AG04450 (cell line): ENCODE measurements at regions not wholly inside any gene's neighbourhood (a gene's known extent, or its start where the extent isn't known, plus 50 kb on each side); places are given as distances from the start of the nearest gene placed in this dataset.

Source experiments
- CTCF ChIA-PET: fragments of 300-600, 350-600 bp; formaldehyde crosslinking; extraction: SDS; loops from one replicate; lab custom pipeline; 2022; ENCODE audit warnings: antibody characterized with exemption, inconsistent platforms; lab: Charles Lee
- POLR2A ChIA-PET: fragments of 350-600 bp; formaldehyde crosslinking; extraction: SDS; loops from one replicate; lab custom pipeline; 2021; ENCODE audit warnings: antibody characterized with exemption, inconsistent platforms; lab: Yijun Ruan, JAX
- DNase-seq: peaks from one replicate; pipeline ENCODE4 v3.0.0-alpha.2; 2011; ENCODE audit warnings: low read depth, low spot score
- H3K27ac ChIP-seq: one replicate; pipeline ENCODE4 v1.5.1; 2012; ENCODE audit warnings: low read depth, low read length, control low read depth
- H3K27me3 ChIP-seq: one replicate; pipeline ENCODE4 v1.6.0; 2012; ENCODE audit warnings: low read length; ENCODE audit not compliant: control insufficient read depth, insufficient read depth
- H3K4me3 ChIP-seq: 2 replicates; pipeline ENCODE4 v1.5.1; 2011; ENCODE audit warnings: mild to moderate bottlenecking, low read depth, low read length, control low read depth
- H3K9me3 ChIP-seq: 2 replicates; pipeline ENCODE4 v1.5.1; 2012; ENCODE audit warnings: low read length; ENCODE audit not compliant: control insufficient read depth, insufficient read depth
- CTCF ChIP-seq: IDR thresholded peaks from 2 replicates; pipeline ENCODE4 v1.5.1; 2011; ENCODE audit warnings: low read depth, low read length, control low read depth, inconsistent platforms

GRCh38 chr3:34407281-34407680 is 608.9 kb downstream of the PDCD6IP start:
- TF ChIP-seq CTCF: no peak
- Histone ChIP-seq H3K4me3 (no peak overlapping the region), H3K27ac (no peak overlapping the region), H3K9me3 (no peaks in the 10 kb centered on the region), H3K27me3 (no peaks in the 10 kb centered on the region)
- ChIA-PET CTCF (no interaction called here), POLR2A (no interaction called here)
- no peak for DNase-seq

GRCh38 chr3:34408088-34408487 is 609.7 kb downstream of the PDCD6IP start:
- H3K9me3 ChIP-seq: no peaks in the 10 kb centered on the region
- ChIA-PET CTCF (no interaction called here), POLR2A (no interaction called here)
- no peaks in the 10 kb centered on the region for H3K27me3 ChIP-seq
- TF ChIP-seq CTCF: no peak
- H3K4me3 ChIP-seq: no peak overlapping the region
- DNase-seq: no peak
- no peak overlapping the region for H3K27ac ChIP-seq

- Histone ChIP-seq H3K9me3 (no peaks in the 10 kb centered on the region), H3K27me3 (no peaks in the 10 kb centered on the region), H3K27ac (no peak overlapping the region), H3K4me3 (no peak overlapping the region)
- POLR2A ChIA-PET: no interaction called here
- DNase-seq: no peak
- CTCF ChIA-PET: no interaction called here
- TF ChIP-seq CTCF: no peak
These were observed 613.2 kb downstream of the PDCD6IP start for GRCh38 chr3:34411596-34411995.

- CTCF ChIA-PET: no interaction called here
- no peak for TF ChIP-seq CTCF
- Histone ChIP-seq H3K27ac (no peak overlapping the region), H3K27me3 (no peaks in the 10 kb centered on the region), H3K9me3 (peaks cover 5% of the 10 kb centered on the region), H3K4me3 (no peak overlapping the region)
- POLR2A ChIA-PET: no interaction called here
- DNase-seq: no peak
These were observed 621.4 kb downstream of the PDCD6IP start for GRCh38 chr3:34419801-34420200.

GRCh38 chr3:34421762-34422161 is 623.3 kb downstream of the PDCD6IP start:
- DNase-seq: no peak
- Histone ChIP-seq H3K4me3 (no peak overlapping the region), H3K27me3 (no peaks in the 10 kb centered on the region), H3K9me3 (peaks cover 5% of the 10 kb centered on the region), H3K27ac (no peak overlapping the region)
- TF ChIP-seq CTCF: no peak
- CTCF ChIA-PET: no interaction called here
- POLR2A ChIA-PET: no interaction called here
